Neural progenitor cell (in vitro differentiated cells): ENCODE measurements at regions not wholly inside any gene's neighbourhood (a gene's known extent, or its start where the extent isn't known, plus 50 kb on each side); places are given as distances from the start of the nearest gene placed in this dataset.

ENCODE experiments used
- CTCF ChIP-seq: fragments of 200-600 bp; sonication (generic); IDR thresholded peaks from 2 replicates; pipeline ENCODE4 v1.5.1; 2017; ENCODE audit warnings: antibody characterized with exemption, mild to moderate bottlenecking
- EZH2phosphoT487 ChIP-seq: fragments of 200-600 bp; sonication (generic); IDR thresholded peaks from 2 replicates; pipeline ENCODE4 v1.6.1; 2017; ENCODE audit warnings: antibody characterized with exemption

GRCh38 chr12:46896680-46897079 lies 70.9 kb upstream of the SLC38A4 start:
- no peak for TF ChIP-seq EZH2phosphoT487
- TF ChIP-seq CTCF = no peak
